C4-2B (cell line): ENCODE measurements at regions not wholly inside any gene's neighbourhood (a gene's known extent, or its start where the extent isn't known, plus 50 kb on each side); places are given as distances from the start of the nearest gene placed in this dataset.

Source experiments
- H3K27ac ChIP-seq: fragments of 450-650 bp; 2 replicates; pipeline ENCODE4 v1.5.1; 2017
- ZFX ChIP-seq: fragments of 450-650 bp; IDR thresholded peaks from 2 replicates; pipeline ENCODE4 v1.6.1; 2017
- TF ChIP-seq, protein P1 (sequence below): fragments of 450-650 bp; conservative IDR thresholded peaks from 2 replicates; pipeline ENCODE4 v1.5.1; 2017; ENCODE audit warnings: mild to moderate bottlenecking

DNA sequence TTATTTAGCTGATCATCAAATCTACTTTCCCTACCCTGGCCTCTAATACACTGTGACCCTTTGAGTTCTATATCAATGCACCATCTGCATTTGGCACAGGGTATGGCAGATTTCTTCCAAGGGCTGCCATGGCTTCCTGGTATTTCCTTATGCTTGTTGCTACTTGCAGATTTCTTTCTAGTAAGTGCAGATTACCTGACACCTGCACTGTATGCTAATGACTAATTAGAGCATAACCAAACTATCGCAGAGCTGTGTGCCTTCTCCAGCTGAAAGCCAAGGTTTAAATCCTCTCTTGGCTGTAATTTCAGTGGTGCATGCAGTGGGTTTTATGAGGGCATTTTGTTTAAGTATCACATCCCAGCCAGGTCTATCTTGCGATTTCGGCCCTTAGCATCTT is 293.7 kb downstream of the KIF4B start:
- TF ChIP-seq ZFX: no peak
- H3K27ac ChIP-seq: no peak overlapping the region

- no peak for TF ChIP-seq ZFX
- TF ChIP-seq, protein P1, sequence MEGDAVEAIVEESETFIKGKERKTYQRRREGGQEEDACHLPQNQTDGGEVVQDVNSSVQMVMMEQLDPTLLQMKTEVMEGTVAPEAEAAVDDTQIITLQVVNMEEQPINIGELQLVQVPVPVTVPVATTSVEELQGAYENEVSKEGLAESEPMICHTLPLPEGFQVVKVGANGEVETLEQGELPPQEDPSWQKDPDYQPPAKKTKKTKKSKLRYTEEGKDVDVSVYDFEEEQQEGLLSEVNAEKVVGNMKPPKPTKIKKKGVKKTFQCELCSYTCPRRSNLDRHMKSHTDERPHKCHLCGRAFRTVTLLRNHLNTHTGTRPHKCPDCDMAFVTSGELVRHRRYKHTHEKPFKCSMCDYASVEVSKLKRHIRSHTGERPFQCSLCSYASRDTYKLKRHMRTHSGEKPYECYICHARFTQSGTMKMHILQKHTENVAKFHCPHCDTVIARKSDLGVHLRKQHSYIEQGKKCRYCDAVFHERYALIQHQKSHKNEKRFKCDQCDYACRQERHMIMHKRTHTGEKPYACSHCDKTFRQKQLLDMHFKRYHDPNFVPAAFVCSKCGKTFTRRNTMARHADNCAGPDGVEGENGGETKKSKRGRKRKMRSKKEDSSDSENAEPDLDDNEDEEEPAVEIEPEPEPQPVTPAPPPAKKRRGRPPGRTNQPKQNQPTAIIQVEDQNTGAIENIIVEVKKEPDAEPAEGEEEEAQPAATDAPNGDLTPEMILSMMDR: no peak
Measured at GRCh38 chr5:155308289-155308688, 294.7 kb downstream of the KIF4B start.

GRCh38 chr5:155309021-155309746 is 295.6 kb downstream of the KIF4B start:
- TF ChIP-seq, protein P1: no peak
- TF ChIP-seq ZFX: no peak
- no peak overlapping the region for H3K27ac ChIP-seq

More at GRCh38 chr5:155308289-155308688, 294.7 kb downstream of the KIF4B start:
- no peak overlapping the region for H3K27ac ChIP-seq

GRCh38 chr5:155311721-155312120 is 298.2 kb downstream of the KIF4B start:
- TF ChIP-seq, protein P1: no peak
- no peak for TF ChIP-seq ZFX

DNA sequence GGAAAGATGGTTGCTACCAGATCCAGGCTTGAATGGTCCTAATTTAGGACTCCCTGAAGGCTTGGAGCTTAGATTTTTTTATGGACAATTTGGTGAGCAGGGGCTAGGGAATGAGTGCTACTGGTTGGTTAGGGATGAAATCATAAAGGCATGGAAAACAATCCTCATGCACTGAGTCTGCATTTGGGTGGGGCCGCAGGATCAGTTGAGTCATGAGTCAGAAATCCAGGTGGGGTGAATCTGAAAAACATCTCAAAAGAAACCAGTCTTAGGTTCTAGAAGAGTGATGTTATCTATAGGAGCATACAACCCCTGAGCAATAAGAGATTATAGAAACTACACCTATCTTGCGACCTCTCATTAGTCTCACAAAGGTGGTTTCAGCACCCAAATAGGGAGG is 300.0 kb downstream of the KIF4B start:
- no peak overlapping the region for H3K27ac ChIP-seq
- TF ChIP-seq ZFX: no peak
- TF ChIP-seq, protein P1: no peak

More at GRCh38 chr5:155311721-155312120, 298.2 kb downstream of the KIF4B start:
- no peak overlapping the region for H3K27ac ChIP-seq

GRCh38 chr5:155316070-155316714 is 302.6 kb downstream of the KIF4B start:
- no peak overlapping the region for H3K27ac ChIP-seq
- TF ChIP-seq ZFX: no peak
- TF ChIP-seq, protein P1: no peak

DNA sequence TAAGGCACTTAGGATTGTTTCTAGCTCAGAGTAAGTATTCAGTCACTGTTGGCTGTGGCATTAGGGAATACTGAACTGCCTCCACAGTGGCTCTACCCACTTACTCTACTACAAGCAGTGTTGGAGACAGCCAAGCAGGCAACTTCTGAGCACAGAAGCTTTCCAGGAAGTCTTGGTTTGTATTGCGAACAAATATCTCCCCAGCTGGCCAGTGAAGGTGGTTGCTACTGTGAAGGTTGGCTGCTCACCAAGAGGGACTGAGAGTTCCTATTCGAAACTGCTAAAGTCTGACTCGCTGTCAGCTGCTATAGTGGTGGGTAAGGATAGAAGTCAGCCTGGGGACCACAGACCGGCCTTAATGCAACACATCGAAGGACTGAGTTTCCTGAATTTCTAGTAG is 319.1 kb downstream of the KIF4B start:
- no peak overlapping the region for H3K27ac ChIP-seq
- TF ChIP-seq ZFX: no peak
- TF ChIP-seq, protein P1: no peak

DNA sequence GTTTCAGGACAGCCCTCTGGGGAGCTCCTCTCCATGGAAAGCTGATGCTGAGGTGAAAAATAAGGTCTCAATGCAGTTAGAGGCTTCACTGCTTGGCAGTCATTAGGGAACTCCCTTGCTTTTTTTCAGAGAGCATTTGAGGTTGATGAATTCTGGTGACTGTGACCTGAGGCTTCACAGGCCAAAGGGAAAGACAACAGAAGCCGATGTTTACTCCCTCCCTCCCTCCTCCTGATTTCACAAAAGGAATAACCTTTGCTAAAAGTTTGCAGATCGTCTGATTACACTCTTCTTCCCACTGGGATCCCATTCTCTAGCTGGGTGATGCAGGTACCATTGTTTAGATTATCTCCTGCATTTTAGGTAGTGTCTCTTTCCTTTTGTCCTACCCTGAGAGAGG is 329.4 kb downstream of the KIF4B start:
- no peak overlapping the region for H3K27ac ChIP-seq
- TF ChIP-seq, protein P1: no peak
- TF ChIP-seq ZFX: no peak
